ENCODE measurements at regions not wholly inside any gene's neighbourhood (a gene's known extent, or its start where the extent isn't known, plus 50 kb on each side); places are given as distances from the start of the nearest gene placed in this dataset.
"Not testable (repeated sequence)": the region's sequence is repeated elsewhere in the genome, so short reads cannot be mapped to it uniquely, and the experiment has no call there.

DNA sequence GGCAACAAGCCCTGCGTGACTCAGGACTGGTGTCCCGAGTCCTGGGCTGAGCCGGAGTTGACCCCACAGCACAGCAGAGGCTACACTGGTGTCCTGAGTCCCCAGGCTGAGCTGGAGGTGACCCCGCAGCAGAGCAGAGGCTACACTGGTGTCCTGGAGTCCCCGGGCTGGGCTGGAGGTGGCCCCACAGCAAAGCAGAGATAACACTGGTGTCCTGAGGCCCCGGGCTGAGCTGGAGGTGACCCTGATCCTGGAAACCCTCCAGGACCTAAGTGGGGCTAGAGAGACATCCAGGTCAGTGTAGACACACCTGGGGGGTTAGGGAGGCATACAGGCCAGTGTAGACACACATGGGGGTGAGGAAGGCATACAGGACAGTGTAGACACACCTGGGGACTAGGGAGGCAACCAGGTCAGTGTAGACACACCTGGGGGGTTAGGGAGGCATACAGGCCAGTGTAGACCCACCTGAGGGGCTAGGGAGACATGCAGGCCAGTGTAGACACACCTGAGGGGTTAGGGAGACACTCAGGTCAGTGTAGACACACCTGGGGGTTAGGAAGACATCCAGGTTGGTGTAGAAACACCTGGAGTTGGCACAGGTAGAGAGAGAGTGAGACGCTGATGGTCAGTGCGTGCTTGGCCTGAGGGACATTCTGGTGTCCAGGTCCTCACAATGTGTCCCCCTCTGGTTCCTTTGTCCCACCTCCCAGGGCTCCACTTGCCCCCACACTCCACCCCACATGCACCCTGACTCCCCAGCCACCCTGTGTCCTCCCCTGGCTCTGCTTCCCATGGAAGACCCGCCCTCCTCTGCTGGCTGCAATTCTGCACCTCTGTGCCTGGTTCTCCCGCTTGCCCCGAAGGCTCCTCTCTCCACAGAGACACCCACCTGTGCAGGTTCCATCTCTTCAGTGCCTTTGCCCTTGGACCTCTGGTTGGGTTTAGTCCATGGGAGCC is 321.6 kb upstream of the SFSWAP start:
- peaks cover 0 to 30% (median 0%) of the 10 kb centered on the region in 9 donors for H3K27me3 ChIP-seq

DNA sequence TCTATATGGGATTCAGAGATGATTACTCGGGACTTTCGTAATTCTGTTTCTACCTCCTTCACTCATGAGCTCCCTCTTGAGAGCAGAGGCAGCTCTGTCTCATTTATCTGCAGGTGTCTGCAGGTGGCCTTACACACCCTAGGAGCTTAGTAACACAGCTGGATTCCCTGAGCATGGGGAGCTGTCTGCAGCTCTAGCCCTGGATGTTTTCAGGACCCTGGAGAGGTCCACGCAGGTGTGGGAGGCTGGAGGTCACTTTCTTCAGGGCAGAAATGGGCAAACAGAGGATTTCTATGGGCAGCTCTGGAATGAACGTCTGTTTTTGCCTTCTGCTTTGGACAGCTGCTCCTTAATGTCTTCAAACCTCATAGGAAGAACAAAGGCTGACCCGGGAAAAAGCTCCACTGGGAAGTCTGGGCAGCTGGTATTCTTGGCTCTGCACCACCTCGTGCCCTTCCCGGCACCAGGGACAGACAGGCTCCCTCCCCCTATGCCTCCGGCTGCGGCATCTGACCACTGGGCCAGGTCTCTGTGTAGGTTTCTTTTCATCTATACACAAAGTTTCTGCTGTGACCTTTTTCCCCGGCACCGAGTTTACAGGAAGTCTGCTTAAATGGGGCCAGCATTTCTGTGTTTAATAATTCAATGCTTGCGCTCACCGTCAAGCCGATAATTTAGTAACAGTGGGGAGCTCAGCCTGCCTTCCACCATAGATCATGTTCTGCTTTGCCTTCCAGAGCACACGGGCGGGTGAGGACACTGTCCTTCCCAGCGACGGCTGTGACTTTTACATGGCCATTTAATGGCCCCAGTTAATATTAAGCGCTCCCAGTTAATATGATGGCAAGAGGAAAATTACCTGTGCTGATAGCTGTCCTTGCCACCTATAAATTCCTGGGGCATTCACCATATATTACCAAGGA is 320.2 kb upstream of the SFSWAP start:
- H3K9me3 ChIP-seq: no peaks in the 10 kb centered on the region
- 60 to 66% (median 61%) methylated on average over 19 of the region's 19 CpGs for WGBS, 4 donors
- H3K4me1 ChIP-seq: no peaks in the 10 kb centered on the region
- TF ChIP-seq POLR2A (IDR thresholded peaks at IDR 0.05): no peak
- TF ChIP-seq, protein P1, sequence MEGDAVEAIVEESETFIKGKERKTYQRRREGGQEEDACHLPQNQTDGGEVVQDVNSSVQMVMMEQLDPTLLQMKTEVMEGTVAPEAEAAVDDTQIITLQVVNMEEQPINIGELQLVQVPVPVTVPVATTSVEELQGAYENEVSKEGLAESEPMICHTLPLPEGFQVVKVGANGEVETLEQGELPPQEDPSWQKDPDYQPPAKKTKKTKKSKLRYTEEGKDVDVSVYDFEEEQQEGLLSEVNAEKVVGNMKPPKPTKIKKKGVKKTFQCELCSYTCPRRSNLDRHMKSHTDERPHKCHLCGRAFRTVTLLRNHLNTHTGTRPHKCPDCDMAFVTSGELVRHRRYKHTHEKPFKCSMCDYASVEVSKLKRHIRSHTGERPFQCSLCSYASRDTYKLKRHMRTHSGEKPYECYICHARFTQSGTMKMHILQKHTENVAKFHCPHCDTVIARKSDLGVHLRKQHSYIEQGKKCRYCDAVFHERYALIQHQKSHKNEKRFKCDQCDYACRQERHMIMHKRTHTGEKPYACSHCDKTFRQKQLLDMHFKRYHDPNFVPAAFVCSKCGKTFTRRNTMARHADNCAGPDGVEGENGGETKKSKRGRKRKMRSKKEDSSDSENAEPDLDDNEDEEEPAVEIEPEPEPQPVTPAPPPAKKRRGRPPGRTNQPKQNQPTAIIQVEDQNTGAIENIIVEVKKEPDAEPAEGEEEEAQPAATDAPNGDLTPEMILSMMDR (IDR thresholded peaks at IDR 0.05): no peak
- no peak for ATAC-seq
- no peak overlapping the region for H3K27ac ChIP-seq
- no peaks in the 10 kb centered on the region for H3K36me3 ChIP-seq
- DNase-seq: no peak
- intact Hi-C loops (cut with DNase I): no loop called here
- H3K27me3 ChIP-seq: peaks cover 0 to 22% (median 0%) of the 10 kb centered on the region in 9 donors
- no peak overlapping the region for H3K4me3 ChIP-seq

More for the DNA sequence above, 321.6 kb upstream of the SFSWAP start:
- ATAC-seq (no peak), DNase-seq (no peak)
- Histone ChIP-seq H3K4me3 (no peak overlapping the region), H3K4me1 (no peaks in the 10 kb centered on the region), H3K27ac (no peak overlapping the region), H3K9me3 (no peaks in the 10 kb centered on the region), H3K36me3 (no peaks in the 10 kb centered on the region)
- TF ChIP-seq, protein P1 (IDR thresholded peaks at IDR 0.05): no peak
- TF ChIP-seq POLR2A (IDR thresholded peaks at IDR 0.05): no peak
- intact Hi-C loops (cut with DNase I): no loop called here
- WGBS, 4 donors: 78 to 94% (median 81%) methylated on average over 6 to 11 of the region's 11 CpGs

DNA sequence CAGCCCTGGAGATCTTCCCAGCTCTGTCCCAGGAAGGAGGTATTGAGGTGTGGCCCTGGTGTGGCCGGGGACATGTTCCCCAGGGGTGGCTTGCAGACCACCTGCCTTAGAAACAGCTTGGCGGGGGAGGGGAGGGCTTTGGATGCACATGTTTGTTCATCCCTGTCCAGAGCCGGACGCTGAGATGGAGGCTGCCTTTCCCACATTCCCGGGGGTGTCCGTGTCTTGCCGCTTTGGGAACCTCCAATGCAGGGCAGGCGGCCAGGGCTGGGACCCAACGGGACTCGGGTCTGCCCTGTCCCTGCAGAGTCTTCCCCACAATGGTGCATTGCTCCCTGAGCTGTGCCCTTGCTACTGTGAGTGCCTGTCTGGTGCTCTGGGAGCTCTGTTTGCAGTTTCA is 319.5 kb upstream of the SFSWAP start:
- Histone ChIP-seq H3K36me3 (no peaks in the 10 kb centered on the region), H3K27ac (no peak overlapping the region), H3K4me3 (no peak overlapping the region), H3K27me3 (peaks cover 0 to 14% (median 0%) of the 10 kb centered on the region in 9 donors), H3K9me3 (peaks cover 0 to under 1% (median 0%) of the 10 kb centered on the region in 12 donors), H3K4me1 (no peaks in the 10 kb centered on the region)
- intact Hi-C loops (cut with DNase I): no loop called here
- no peak for TF ChIP-seq POLR2A (IDR thresholded peaks at IDR 0.05)
- TF ChIP-seq, protein P1 (IDR thresholded peaks at IDR 0.05): no peak
- 80 to 86% (median 82%) methylated on average over 9 to 10 of the region's 10 CpGs for WGBS, 4 donors
- no peak for ATAC-seq
- no peak for DNase-seq

DNA sequence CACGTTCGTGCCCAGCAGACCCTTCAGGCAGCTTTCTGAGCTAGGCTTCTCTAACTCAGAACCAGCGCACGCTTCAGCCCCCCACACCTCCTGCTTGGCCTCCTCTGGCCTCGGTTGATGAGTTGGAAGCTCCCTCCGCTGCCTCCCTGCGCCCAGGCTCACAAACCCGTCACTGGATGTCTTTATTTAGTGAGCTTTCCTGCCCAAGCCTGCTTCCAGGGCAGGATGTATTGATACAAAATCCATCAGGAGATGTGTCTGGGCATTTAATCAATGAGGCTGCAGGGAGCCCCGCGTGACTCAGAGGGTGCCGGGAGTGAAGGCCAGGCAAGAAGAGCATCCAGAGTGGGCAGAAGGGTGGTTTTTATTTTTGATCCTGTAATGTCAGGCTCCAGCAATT is 316.1 kb upstream of the SFSWAP start:
- ATAC-seq; DNase-seq; H3K4me3 ChIP-seq; H3K27me3 ChIP-seq; intact Hi-C loops (cut with DNase I); H3K27ac ChIP-seq; H3K36me3 ChIP-seq; H3K4me1 ChIP-seq: not testable (repeated sequence)
- 68 to 83% (median 77%) methylated on average over 10 to 11 of the region's 11 CpGs for WGBS, 4 donors
- H3K9me3 ChIP-seq: peaks cover 0 to 22% (median 8%) of the 10 kb centered on the region in 12 donors

DNA sequence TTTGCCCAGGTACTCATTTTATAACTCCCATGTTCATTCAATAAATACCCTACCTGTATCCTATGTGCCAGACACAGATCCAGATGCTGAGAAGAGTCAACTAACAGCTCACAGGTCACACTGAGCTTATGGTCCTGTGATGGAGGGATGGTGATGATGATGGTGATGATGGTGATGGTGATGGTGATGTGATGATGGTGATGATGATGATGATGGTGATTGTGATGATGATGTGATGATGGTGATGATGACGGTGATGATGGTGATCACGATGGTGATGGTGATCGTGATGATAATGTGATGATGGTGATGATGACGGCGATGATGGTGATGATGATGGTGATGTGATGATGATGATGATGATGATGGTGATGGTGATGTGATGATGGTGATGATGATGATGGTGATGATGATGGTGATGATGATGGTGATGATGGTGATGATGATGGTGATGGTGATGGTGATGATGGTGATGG is 315.6 kb upstream of the SFSWAP start:
- WGBS, 4 donors: 68 to 97% (median 83%) methylated on average over 5 of the region's 5 CpGs
- H3K9me3 ChIP-seq: peaks cover 0 to 22% (median 8%) of the 10 kb centered on the region in 12 donors
- intact Hi-C loops (cut with DNase I); H3K4me1 ChIP-seq; H3K27me3 ChIP-seq; DNase-seq; ATAC-seq; H3K4me3 ChIP-seq; H3K27ac ChIP-seq; H3K36me3 ChIP-seq: not testable (repeated sequence)
